Peyer's patch (tissue), 4 donors: ENCODE measurements at regions not wholly inside any gene's neighbourhood (a gene's known extent, or its start where the extent isn't known, plus 50 kb on each side); places are given as distances from the start of the nearest gene placed in this dataset.

Source experiments
- CTCF ChIP-seq, 6 experiments: fragments of 450-650 bp in 4 of 6; fragments of 200-600 bp in 2 of 6; sonication (generic) in 1 of 6; IDR thresholded peaks; one replicate each; pipeline ENCODE4 v1.5.1; 2017 to 2019; ENCODE audit warnings: antibody characterized with exemption in 6 of 6, mild to moderate bottlenecking in 3 of 6, moderate library complexity in 1 of 6
- POLR2A ChIP-seq, 2 donors: fragments of 450-650 bp; IDR thresholded peaks; one replicate each; pipeline ENCODE4 v1.5.1; 2017; ENCODE audit warnings: antibody characterized with exemption in 2 of 2, mild to moderate bottlenecking in 2 of 2, moderate library complexity in 2 of 2

GRCh38 chr14:62462988-62463387 lies 582.3 kb downstream of the KCNH5 start:
- TF ChIP-seq CTCF (IDR thresholded peaks at IDR 0.05) = no peak
- TF ChIP-seq POLR2A (IDR thresholded peaks at IDR 0.05) = no peak
